ENCODE measurements at regions not wholly inside any gene's neighbourhood (a gene's known extent, or its start where the extent isn't known, plus 50 kb on each side); places are given as distances from the start of the nearest gene placed in this dataset.
"Not testable (repeated sequence)": the region's sequence is repeated elsewhere in the genome, so short reads cannot be mapped to it uniquely, and the experiment has no call there.

DNA sequence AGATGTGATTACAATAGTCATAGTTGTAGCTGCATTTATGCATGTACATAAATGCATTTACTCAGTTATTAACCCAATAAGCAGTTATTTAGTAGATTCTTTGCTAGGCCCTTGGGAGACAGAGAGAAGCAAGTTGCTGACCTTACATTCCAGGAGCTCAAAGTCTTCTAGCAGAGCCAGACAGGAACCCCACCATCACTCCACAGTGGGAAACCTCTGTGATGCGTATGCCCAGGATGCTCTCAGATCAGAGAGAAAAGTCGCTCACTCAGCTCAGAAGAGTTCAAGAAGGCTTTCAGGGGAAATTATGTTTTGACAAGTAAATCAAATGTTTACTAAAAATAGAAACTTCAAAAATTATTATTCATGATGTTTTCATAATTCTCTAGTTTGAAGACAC is 146.3 kb upstream of the EXOC2 start:
- ATAC-seq (ENCODE audit: low FRiP score) (no peak), DNase-seq (no peak)
- no peak overlapping the region for H3K4me3 ChIP-seq (ENCODE audit: low read length in 2 of 2)
- H3K9me3 ChIP-seq (ENCODE audit: control insufficient read depth, low read length): peaks cover 2% of the 10 kb centered on the region
- H3K27me3 ChIP-seq (ENCODE audit: control insufficient read depth in 1 of 2, insufficient read depth in 2 of 2, low read length in 1 of 2): no peaks in the 10 kb centered on the region
- H3K4me1 ChIP-seq (ENCODE audit: control insufficient read depth in 1 of 2, insufficient read depth in 2 of 2, low read length in 2 of 2): no peaks in the 10 kb centered on the region
- WGBS, 2 donors: 68 to 75% methylated on average over 2 of the region's 2 CpGs
- H3K36me3 ChIP-seq (ENCODE audit: control insufficient read depth in 1 of 2, insufficient read depth in 2 of 2, low read length in 1 of 2): no peaks in the 10 kb centered on the region
- no peak overlapping the region for H3K27ac ChIP-seq (ENCODE audit: low read depth in 1 of 2, low read length in 2 of 2)
- intact Hi-C loops (cut with DNase I): no loop called here

GRCh38 chr6:837380-837779 is 144.4 kb upstream of the EXOC2 start:
- Histone ChIP-seq H3K27ac (ENCODE audit: low read depth in 1 of 2, low read length in 2 of 2) (no peak overlapping the region), H3K9me3 (ENCODE audit: control insufficient read depth, low read length) (peaks cover 2% of the 10 kb centered on the region), H3K27me3 (ENCODE audit: control insufficient read depth in 1 of 2, insufficient read depth in 2 of 2, low read length in 1 of 2) (no peaks in the 10 kb centered on the region), H3K36me3 (ENCODE audit: control insufficient read depth in 1 of 2, insufficient read depth in 2 of 2, low read length in 1 of 2) (no peaks in the 10 kb centered on the region), H3K4me3 (ENCODE audit: low read length in 2 of 2) (no peak overlapping the region), H3K4me1 (ENCODE audit: control insufficient read depth in 1 of 2, insufficient read depth in 2 of 2, low read length in 2 of 2) (no peaks in the 10 kb centered on the region)
- no peak for DNase-seq
- no peak for ATAC-seq (ENCODE audit: low FRiP score)
- intact Hi-C loops (cut with DNase I): no loop called here
- WGBS, 2 donors: 43 to 52% methylated on average over 4 of the region's 4 CpGs

- H3K9me3 ChIP-seq (ENCODE audit: control insufficient read depth, low read length): peaks cover 3% of the 10 kb centered on the region
- intact Hi-C loops (cut with DNase I): no loop called here
- H3K4me3 ChIP-seq (ENCODE audit: low read length in 2 of 2): no peak overlapping the region
- no peaks in the 10 kb centered on the region for H3K36me3 ChIP-seq (ENCODE audit: control insufficient read depth in 1 of 2, insufficient read depth in 2 of 2, low read length in 1 of 2)
- DNase-seq (no peak), ATAC-seq (ENCODE audit: low FRiP score) (no peak)
- WGBS, 2 donors: 74 to 79% methylated on average over 2 of the region's 2 CpGs
- no peak overlapping the region for H3K27ac ChIP-seq (ENCODE audit: low read depth in 1 of 2, low read length in 2 of 2)
- no peaks in the 10 kb centered on the region for H3K27me3 ChIP-seq (ENCODE audit: control insufficient read depth in 1 of 2, insufficient read depth in 2 of 2, low read length in 1 of 2)
- H3K4me1 ChIP-seq (ENCODE audit: control insufficient read depth in 1 of 2, insufficient read depth in 2 of 2, low read length in 2 of 2): no peaks in the 10 kb centered on the region
Observed at GRCh38 chr6:836276-836853, 143.4 kb upstream of the EXOC2 start.

DNA sequence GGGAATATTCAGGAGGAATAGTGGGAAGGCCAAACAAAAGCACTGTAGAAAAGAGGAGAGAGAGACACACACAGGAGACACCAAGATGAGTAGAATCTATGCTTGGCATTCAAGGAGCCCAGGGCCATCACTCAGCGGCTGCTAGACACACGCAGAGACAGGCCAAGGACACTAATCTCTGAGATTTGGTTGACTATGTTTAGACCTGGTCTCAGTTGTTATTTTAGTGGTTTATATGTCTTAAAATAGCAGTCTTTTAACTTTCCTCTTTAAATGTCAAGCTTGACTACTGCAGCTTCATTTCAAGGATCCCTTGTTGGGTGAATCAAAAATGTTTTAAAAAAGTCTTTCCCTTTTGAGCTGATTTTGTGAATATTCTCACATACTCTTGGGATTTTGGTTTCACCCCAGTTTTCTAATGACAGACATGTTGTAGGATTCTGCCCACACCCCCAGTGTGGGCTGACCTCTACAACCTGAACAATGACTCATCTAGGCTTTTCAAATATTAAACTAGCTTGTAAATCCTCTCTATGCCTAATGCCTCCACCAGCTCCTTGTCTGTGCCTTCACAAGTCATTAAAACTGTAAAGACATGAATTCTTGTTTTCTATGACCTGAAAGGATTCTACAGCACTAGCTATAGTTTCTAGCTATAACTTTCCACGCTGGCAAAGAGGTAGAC is 142.7 kb upstream of the EXOC2 start:
- WGBS, 2 donors: 62 to 68% methylated on average over 3 of the region's 3 CpGs
- no peak overlapping the region for H3K27ac ChIP-seq (ENCODE audit: low read depth in 1 of 2, low read length in 2 of 2)

DNA sequence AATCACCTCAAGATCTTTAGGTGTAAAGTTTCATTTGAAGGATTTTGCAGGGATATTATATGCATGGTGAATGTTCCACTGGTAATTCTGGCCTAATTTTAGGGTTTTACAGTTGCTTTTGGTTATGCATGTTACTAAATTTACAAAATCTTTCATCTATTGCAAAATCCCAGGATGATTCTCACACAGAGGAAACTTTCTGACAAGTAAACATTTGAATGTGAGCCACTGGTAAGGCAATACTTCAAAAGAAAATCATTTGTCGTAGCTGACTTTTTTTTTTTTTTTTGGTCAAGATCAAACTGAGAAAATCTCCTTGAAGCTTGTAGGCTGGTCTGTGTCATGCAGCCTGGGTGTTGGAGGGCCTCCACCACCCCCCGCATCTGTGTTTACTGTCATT is 141.9 kb upstream of the EXOC2 start:
- Histone ChIP-seq H3K36me3 (ENCODE audit: control insufficient read depth in 1 of 2, insufficient read depth in 2 of 2, low read length in 1 of 2) (no peaks in the 10 kb centered on the region), H3K9me3 (ENCODE audit: control insufficient read depth, low read length) (peaks cover 1% of the 10 kb centered on the region), H3K4me1 (ENCODE audit: control insufficient read depth in 1 of 2, insufficient read depth in 2 of 2, low read length in 2 of 2) (no peaks in the 10 kb centered on the region), H3K27ac (ENCODE audit: low read depth in 1 of 2, low read length in 2 of 2) (no peak overlapping the region), H3K27me3 (ENCODE audit: control insufficient read depth in 1 of 2, insufficient read depth in 2 of 2, low read length in 1 of 2) (no peaks in the 10 kb centered on the region), H3K4me3 (ENCODE audit: low read length in 2 of 2) (no peak overlapping the region)
- DNase-seq: no peak
- 40 to 58% methylated on average over 2 of the region's 2 CpGs for WGBS, 2 donors
- no peak for ATAC-seq (ENCODE audit: low FRiP score)
- intact Hi-C loops (cut with DNase I): no loop called here

More for the DNA sequence above, 142.7 kb upstream of the EXOC2 start:
- DNase-seq: no peak
- Histone ChIP-seq H3K27me3 (ENCODE audit: control insufficient read depth in 1 of 2, insufficient read depth in 2 of 2, low read length in 1 of 2) (no peaks in the 10 kb centered on the region), H3K4me1 (ENCODE audit: control insufficient read depth in 1 of 2, insufficient read depth in 2 of 2, low read length in 2 of 2) (no peaks in the 10 kb centered on the region), H3K36me3 (ENCODE audit: control insufficient read depth in 1 of 2, insufficient read depth in 2 of 2, low read length in 1 of 2) (no peaks in the 10 kb centered on the region), H3K4me3 (ENCODE audit: low read length in 2 of 2) (no peak overlapping the region), H3K9me3 (ENCODE audit: control insufficient read depth, low read length) (peaks cover 1% of the 10 kb centered on the region)
- no peak for ATAC-seq (ENCODE audit: low FRiP score)
- intact Hi-C loops (cut with DNase I): no loop called here

DNA sequence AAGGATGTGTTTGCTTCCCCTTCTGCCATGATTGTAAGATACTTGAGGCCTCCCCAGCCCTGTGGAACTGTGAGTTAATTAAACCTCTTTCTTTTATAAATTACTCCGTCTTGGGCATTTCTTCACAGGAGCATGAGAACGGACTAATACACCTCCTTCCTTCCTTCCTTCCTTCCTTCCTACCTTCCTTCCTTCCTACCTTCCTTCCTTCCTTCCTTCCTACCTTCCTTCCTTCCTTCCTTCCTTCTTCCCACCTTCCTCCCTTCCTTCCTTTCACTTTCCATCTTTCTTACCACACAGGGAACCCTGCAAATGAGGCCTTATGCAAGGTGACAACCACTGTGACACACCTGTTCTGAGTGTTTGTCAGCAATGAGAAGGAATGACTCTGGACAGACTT is 141.3 kb upstream of the EXOC2 start:
- no peak overlapping the region for H3K27ac ChIP-seq (ENCODE audit: low read depth in 1 of 2, low read length in 2 of 2)
- no peaks in the 10 kb centered on the region for H3K4me1 ChIP-seq (ENCODE audit: control insufficient read depth in 1 of 2, insufficient read depth in 2 of 2, low read length in 2 of 2)
- no peak overlapping the region for H3K4me3 ChIP-seq (ENCODE audit: low read length in 2 of 2)
- no peak for ATAC-seq (ENCODE audit: low FRiP score)
- H3K36me3 ChIP-seq (ENCODE audit: control insufficient read depth in 1 of 2, insufficient read depth in 2 of 2, low read length in 1 of 2): no peaks in the 10 kb centered on the region
- WGBS, 2 donors: 96 to 100% methylated on average over 2 of the region's 2 CpGs
- H3K9me3 ChIP-seq (ENCODE audit: control insufficient read depth, low read length): peaks cover 2% of the 10 kb centered on the region
- no peak for DNase-seq
- no peaks in the 10 kb centered on the region for H3K27me3 ChIP-seq (ENCODE audit: control insufficient read depth in 1 of 2, insufficient read depth in 2 of 2, low read length in 1 of 2)
- intact Hi-C loops (cut with DNase I): no loop called here

DNA sequence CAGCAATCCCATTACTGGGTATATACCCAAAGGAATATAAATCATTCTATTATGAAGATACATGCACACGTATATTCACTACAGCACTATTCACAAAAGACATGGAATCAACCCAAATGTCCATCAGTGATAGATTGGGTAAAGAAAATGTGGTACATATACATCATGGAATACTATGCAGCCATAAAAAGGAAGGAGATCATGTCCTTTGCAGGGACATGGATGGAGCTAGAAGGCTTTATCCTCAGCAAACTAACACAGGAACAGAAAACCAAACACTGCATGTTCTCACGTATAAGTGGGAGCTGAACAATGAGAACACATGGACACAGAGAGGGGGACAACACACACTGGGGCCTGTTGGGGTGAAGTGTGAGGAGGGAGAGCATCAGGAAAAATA is 139.9 kb upstream of the EXOC2 start:
- H3K27me3 ChIP-seq (ENCODE audit: control insufficient read depth in 1 of 2, insufficient read depth in 2 of 2, low read length in 1 of 2); H3K36me3 ChIP-seq (ENCODE audit: control insufficient read depth in 1 of 2, insufficient read depth in 2 of 2, low read length in 1 of 2); H3K27ac ChIP-seq (ENCODE audit: low read depth in 1 of 2, low read length in 2 of 2); H3K4me1 ChIP-seq (ENCODE audit: control insufficient read depth in 1 of 2, insufficient read depth in 2 of 2, low read length in 2 of 2); H3K4me3 ChIP-seq (ENCODE audit: low read length in 2 of 2); H3K9me3 ChIP-seq (ENCODE audit: control insufficient read depth, low read length); DNase-seq; ATAC-seq (ENCODE audit: low FRiP score); intact Hi-C loops (cut with DNase I): not testable (repeated sequence)
- 93% methylated on average over 2 of the region's 2 CpGs for WGBS, 2 donors

GRCh38 chr6:830667-831327 is 137.9 kb upstream of the EXOC2 start:
- intact Hi-C loops (cut with DNase I): no loop called here
- no peak for ATAC-seq (ENCODE audit: low FRiP score)

DNA sequence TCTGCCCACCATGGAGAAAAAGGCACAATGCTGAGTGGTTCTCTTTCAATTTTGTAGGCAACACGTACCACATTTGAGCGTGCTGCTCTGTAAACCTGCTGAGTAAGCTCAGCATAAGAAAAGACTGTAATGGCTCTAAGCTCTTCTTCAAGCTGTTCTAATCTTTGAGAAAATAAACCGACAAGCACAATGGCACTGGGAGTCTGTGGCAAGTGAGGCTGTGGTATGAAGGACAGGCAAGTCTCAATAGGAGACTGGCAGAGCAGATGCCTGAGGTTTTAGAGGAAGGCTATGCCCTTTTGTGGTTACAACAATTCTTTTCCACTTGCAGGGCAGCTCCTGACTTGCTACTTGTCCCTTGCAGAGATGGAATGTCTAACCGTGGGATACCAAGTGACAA is 136.7 kb upstream of the EXOC2 start:
- peaks cover 5% of the 10 kb centered on the region for H3K9me3 ChIP-seq (ENCODE audit: control insufficient read depth, low read length)
- WGBS, 2 donors: 40% methylated on average over 4 of the region's 4 CpGs
- H3K4me3 ChIP-seq (ENCODE audit: low read length in 2 of 2): no peak overlapping the region
- no peaks in the 10 kb centered on the region for H3K36me3 ChIP-seq (ENCODE audit: control insufficient read depth in 1 of 2, insufficient read depth in 2 of 2, low read length in 1 of 2)
- no peaks in the 10 kb centered on the region for H3K27me3 ChIP-seq (ENCODE audit: control insufficient read depth in 1 of 2, insufficient read depth in 2 of 2, low read length in 1 of 2)
- DNase-seq (no peak), ATAC-seq (ENCODE audit: low FRiP score) (no peak)
- H3K27ac ChIP-seq (ENCODE audit: low read depth in 1 of 2, low read length in 2 of 2): no peak overlapping the region
- intact Hi-C loops (cut with DNase I): no loop called here
- H3K4me1 ChIP-seq (ENCODE audit: control insufficient read depth in 1 of 2, insufficient read depth in 2 of 2, low read length in 2 of 2): no peaks in the 10 kb centered on the region

More at GRCh38 chr6:830667-831327, 137.9 kb upstream of the EXOC2 start:
- Histone ChIP-seq H3K4me3 (ENCODE audit: low read length in 2 of 2) (no peak overlapping the region), H3K4me1 (ENCODE audit: control insufficient read depth in 1 of 2, insufficient read depth in 2 of 2, low read length in 2 of 2) (no peaks in the 10 kb centered on the region), H3K36me3 (ENCODE audit: control insufficient read depth in 1 of 2, insufficient read depth in 2 of 2, low read length in 1 of 2) (no peaks in the 10 kb centered on the region), H3K27me3 (ENCODE audit: control insufficient read depth in 1 of 2, insufficient read depth in 2 of 2, low read length in 1 of 2) (no peaks in the 10 kb centered on the region), H3K9me3 (ENCODE audit: control insufficient read depth, low read length) (peaks cover 5% of the 10 kb centered on the region), H3K27ac (ENCODE audit: low read depth in 1 of 2, low read length in 2 of 2) (no peak overlapping the region)
- DNase-seq: no peak
- WGBS, 2 donors: 90 to 92% methylated on average over 6 of the region's 6 CpGs

All from aorta (tissue), 5 donors.